ENCODE measurements at regions not wholly inside any gene's neighbourhood (a gene's known extent, or its start where the extent isn't known, plus 50 kb on each side); places are given as distances from the start of the nearest gene placed in this dataset.

- no peak for DNase-seq
Observed at GRCh38 chrX:10390187-10390586, 230.2 kb downstream of the MID1 start.

DNA sequence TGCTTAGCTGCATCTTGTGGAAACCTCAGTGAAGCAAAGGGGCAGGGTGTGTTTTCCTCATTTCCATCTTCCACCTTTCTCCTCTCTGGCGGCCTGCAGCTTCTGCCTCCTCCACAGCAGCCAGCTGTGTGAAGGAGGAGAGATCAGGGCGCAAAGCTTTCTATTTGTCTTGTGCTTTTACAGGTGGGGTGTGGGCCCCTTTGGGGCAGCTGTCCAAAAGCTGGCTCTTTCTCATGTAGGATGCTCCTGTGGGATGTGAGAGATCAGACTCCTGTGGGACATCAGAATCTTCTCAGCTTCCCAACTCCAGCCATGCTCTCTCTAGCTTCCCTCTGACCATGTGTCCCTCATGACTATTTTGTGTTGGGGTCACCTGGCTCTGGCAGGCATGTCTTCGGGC lies 227.1 kb downstream of the MID1 start:
- no peak for DNase-seq

DNA sequence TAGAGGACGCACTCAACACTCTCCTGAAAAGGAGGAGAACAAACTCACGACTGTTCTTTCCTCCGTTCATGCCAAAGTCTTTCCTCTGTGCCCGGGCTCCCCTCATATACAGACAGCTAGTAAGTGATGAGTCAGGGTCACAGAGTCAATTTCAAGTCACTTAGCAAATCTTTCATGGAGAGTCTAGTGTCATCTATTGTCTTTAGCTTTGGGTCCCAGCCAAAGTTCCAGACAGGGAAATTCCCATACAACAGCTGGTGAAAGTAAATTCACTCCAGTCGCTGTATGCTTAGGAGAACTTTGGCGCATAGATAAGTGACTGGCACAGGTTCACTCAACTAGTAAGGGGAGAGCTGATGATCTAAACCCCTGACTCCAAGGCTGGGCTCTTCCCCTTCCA lies 226.5 kb downstream of the MID1 start:
- no peak for DNase-seq

DNA sequence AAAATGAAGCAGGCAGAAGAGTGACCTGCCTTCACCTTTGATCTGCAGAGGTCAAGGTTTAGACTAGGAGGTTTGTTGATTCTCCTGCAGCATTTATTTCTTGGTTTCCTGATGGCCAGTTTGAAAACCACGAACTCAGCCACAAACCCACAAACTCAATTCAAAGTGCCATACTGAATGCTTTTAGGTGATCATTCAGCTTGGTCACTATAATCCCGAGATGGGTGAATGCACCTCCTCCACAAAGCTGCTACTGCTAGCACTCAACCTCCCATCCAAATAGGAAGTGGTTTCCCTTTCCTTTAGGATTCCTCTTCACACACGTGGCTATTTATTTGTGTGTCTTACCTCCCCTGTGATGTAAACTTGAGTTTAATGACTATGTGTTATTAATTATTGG lies 225.2 kb downstream of the MID1 start:
- no peak for DNase-seq
